Left renal cortex interstitium (tissue), 4 donors: ENCODE measurements at regions not wholly inside any gene's neighbourhood (a gene's known extent, or its start where the extent isn't known, plus 50 kb on each side); places are given as distances from the start of the nearest gene placed in this dataset.
"Not testable (repeated sequence)": the region's sequence is repeated elsewhere in the genome, so short reads cannot be mapped to it uniquely, and the experiment has no call there.

Source experiments
- DNase-seq, 4 donors: peaks; one replicate each; pipeline ENCODE4 v3.0.0-alpha.2; 2013; ENCODE audit warnings: low read depth in 4 of 4, low spot score in 2 of 4, missing footprints in 1 of 4

DNA sequence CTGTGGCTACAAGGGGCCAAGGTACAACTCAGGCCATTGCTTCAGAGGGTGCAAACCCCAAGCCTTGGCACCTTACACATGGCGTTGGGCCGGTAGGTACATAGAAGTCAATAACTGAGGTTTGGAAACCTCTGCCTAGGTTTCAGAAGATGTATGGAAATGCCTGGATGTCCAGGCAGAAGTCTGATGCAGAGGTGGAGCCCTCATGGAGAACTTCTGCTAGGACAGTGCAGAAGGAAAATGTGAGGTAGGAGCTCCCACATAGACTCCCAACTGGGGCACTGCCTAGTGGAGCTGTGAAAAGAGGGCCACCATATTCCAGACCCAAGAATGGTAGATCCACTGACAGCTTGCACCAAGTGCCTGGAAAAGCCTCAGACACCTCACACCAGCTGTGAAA, 92.1 kb upstream of the SFRP2 start:
- no peak for DNase-seq

DNA sequence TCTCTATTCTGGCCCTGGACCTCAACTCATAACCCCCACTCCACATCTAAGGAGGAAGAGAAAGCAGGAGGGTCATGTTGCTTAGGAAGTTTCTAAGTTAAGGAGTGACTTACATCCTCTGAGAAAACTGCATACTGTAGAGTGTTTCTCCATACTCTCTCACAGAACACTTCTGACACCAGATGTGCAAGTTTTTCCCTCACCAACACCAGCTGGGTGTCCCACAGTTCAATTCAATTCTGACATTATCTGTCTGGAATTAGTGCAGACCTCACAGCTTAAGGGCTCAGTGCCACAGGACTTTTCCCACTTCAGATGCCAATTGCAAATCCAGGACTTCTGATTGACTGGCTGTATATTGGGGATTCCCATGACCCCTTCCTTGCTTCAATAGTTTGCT, 89.0 kb upstream of the SFRP2 start:
- no peak for DNase-seq

DNA sequence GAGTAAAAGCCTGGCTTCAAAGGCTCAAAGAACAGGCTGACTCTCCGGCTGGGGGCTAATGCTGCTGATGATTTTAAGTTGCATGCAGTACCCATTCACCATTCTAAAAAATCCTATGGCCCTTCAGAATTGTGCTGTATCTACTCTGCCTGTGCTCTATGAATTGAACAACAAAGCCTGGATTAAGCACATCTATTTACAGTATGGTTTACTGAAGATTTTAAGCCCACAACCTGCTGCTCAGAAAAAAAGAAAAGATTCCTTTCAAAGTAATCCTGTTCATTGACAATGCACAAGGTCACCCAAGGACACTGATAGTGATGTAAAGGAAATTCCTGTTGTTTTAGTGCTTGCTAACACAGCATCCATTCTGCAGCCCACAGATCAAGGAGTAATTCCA, 84.9 kb upstream of the SFRP2 start:
- DNase-seq: no peak

DNA sequence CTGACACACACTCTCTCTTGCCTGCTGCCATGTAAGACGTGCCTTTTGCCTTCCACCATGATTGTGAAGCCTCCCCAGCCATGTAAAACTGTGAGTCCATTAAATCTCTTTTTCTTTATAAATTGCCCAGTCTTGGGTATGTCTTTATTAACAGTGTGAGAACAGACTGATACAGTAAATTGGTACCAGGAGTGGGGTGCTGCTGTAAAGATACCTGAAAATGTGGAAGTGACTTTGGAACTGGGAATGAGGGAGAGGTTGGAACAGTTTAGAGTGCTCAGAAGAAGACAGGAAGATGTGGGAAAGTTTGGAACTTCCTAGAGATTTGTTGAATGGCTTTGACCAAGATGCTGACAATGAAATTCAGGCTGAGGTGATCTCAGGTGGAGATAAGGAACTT, 77.9 kb upstream of the SFRP2 start:
- DNase-seq: not testable (repeated sequence)

DNA sequence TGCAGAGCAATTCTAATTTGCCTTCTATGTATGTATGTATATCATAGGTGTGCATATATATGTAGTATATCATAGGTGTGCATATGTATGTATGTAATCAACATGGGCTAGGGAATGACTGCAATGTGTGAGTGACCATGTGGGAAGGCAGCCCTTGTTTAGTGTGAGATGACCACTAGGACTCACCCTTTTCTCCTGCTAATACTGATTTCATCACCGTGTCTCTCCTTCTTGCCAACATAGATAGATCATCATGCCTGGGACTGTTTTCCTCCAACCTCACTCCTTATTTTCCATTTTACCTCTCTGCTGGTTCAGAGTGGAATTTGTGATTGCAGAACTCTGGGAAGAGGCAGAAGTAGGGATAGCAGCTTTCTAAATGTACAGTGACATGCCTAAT, 63.6 kb upstream of the SFRP2 start:
- no peak for DNase-seq

DNA sequence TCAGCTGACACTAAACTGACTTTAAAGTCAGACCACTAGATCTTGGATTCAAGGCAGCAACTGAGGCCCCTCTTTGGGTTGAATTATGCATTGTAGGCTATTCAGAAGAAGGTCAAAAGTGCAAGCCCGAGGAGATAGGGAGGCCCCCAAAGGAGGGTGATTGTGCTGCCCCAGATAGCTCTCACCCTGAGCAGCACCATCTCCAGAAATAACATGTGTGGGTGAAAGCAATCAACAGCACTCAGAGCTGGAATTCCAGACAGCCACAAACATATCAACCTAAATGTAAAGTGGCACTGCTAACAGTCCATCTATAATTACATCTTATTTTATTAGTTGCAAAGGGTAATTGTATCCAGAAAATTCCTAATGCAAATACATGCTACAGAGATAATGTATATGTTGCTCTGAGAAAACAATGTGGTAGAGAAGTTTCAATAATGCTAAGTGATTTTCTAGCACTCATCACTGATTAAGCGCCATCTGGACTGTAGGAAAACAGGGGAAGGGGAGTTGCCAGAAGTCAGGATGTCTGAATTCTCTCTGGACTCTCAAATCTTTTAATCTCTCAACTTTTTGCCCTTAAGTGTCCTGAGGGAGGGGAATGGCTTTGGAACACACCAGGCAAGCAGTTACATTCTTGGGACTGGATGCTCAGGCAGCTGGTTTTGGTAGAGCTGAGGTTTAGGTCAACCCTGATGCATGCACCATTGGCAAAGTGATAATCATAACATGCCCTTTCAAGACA, 61.8 kb upstream of the SFRP2 start:
- no peak for DNase-seq

DNA sequence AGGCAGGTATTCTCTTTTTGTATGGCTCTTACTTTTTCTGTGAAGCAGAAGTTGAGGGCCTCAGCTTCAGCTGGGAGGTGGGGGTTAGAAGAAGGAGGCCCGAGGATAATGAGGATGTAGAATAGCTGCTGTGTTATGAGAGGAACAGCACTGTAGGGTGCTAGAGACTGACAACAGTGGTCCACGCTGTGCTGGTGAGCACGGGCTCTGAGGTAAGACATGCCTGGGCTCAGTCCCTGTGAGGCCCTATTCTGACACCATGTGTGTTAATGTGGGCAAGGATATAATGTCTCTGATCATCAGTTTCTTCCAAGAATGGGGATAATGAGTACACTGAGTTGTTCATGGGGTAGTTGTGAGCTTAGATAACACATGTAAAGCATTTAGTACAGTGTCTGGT, 55.3 kb upstream of the SFRP2 start:
- no peak for DNase-seq
